Tibial nerve (tissue), 4 donors: ENCODE measurements at regions not wholly inside any gene's neighbourhood (a gene's known extent, or its start where the extent isn't known, plus 50 kb on each side); places are given as distances from the start of the nearest gene placed in this dataset.

Source experiments
- DNase-seq, 2 donors: peaks; one replicate each; pipeline ENCODE4 v3.0.0-alpha.2; 2019; ENCODE audit warnings: low spot score in 2 of 2
- H3K27ac ChIP-seq, 4 donors: fragments of 200-600 bp; sonication (generic) in 3 of 4; one replicate each; pipeline ENCODE4 v1.5.1; 2017 to 2019; ENCODE audit warnings: mild to moderate bottlenecking in 1 of 4
- H3K27me3 ChIP-seq, 2 donors: fragments of 200-600 bp; sonication (generic) in 1 of 2; one replicate each; pipeline versions ENCODE4 v1.5.1 to v1.6.0; 2017 to 2019
- H3K36me3 ChIP-seq, 3 donors: fragments of 200-600 bp; sonication (generic); one replicate each; pipeline ENCODE4 v1.5.1; 2018 to 2019
- H3K4me1 ChIP-seq, 4 donors: fragments of 200-600 bp; sonication (generic) in 3 of 4; one replicate each; pipeline ENCODE4 v1.5.1; 2017 to 2019
- H3K4me3 ChIP-seq, 4 donors: fragments of 200-600 bp; sonication (generic) in 3 of 4; one replicate each; pipeline ENCODE4 v1.5.1; 2017 to 2019; ENCODE audit warnings: mild to moderate bottlenecking in 1 of 4, moderate library complexity in 1 of 4
- H3K9me3 ChIP-seq, 4 donors: fragments of 200-600 bp; sonication (generic) in 3 of 4; one replicate each; pipeline ENCODE4 v1.5.1; 2017 to 2019
- CTCF ChIP-seq, 5 experiments: fragments of 200-600 bp in 3 of 5; fragments of 450-650 bp in 2 of 5; sonication (generic) in 3 of 5; IDR thresholded peaks; one replicate each; pipeline ENCODE4 v1.5.1; 2016 to 2019; ENCODE audit warnings: antibody characterized with exemption in 5 of 5, mild to moderate bottlenecking in 3 of 5, moderate library complexity in 2 of 5
- EP300 ChIP-seq, 2 donors: sonication (generic); formaldehyde crosslinking; IDR thresholded peaks; one replicate each; pipeline ENCODE4 v1.6.1; 2017; ENCODE audit warnings: antibody characterized with exemption in 2 of 2, mild to moderate bottlenecking in 1 of 2
- POLR2A ChIP-seq, 2 donors: fragments of 450-650 bp; IDR thresholded peaks; one replicate each; pipeline ENCODE4 v1.6.1; 2017; ENCODE audit warnings: antibody characterized with exemption in 2 of 2, mild to moderate bottlenecking in 2 of 2, moderate library complexity in 2 of 2
- WGBS, 2 donors: methylation state at CpG; one replicate each; pipeline ENCODE4 v1.1.5; 2018; 5-methylcytosine and 5-hydroxymethylcytosine counted together

- WGBS, 2 donors, result 61 to 63% methylated on average over 3 of the region's 3 CpGs
- no peak for DNase-seq
- TF ChIP-seq CTCF (IDR thresholded peaks at IDR 0.05) (no peak), EP300 (IDR thresholded peaks at IDR 0.05) (no peak), POLR2A (IDR thresholded peaks at IDR 0.05) (no peak)
Measured at GRCh38 chr1:95699149-95699953, 465.3 kb downstream of the RWDD3 start.

GRCh38 chr1:95701450-95702173 lies 467.6 kb downstream of the RWDD3 start:
- DNase-seq, result no peak
- no peaks in the 10 kb centered on the region for H3K27me3 ChIP-seq
- H3K4me3 ChIP-seq, result no peak overlapping the region
- H3K9me3 ChIP-seq, result peaks cover 0 to 54% (median 11%) of the 10 kb centered on the region in 4 donors
- 87 to 100% methylated on average over 4 of the region's 4 CpGs for WGBS, 2 donors
- no peaks in the 10 kb centered on the region for H3K36me3 ChIP-seq
- TF ChIP-seq EP300 (IDR thresholded peaks at IDR 0.05) (no peak), CTCF (IDR thresholded peaks at IDR 0.05) (no peak), POLR2A (IDR thresholded peaks at IDR 0.05) (no peak)
- no peaks in the 10 kb centered on the region for H3K4me1 ChIP-seq
- H3K27ac ChIP-seq, result no peak overlapping the region

More at GRCh38 chr1:95699149-95699953, 465.3 kb downstream of the RWDD3 start:
- Histone ChIP-seq H3K9me3 (peaks cover 0 to 33% (median 7%) of the 10 kb centered on the region in 4 donors), H3K4me3 (no peak overlapping the region), H3K27ac (no peak overlapping the region), H3K27me3 (no peaks in the 10 kb centered on the region), H3K36me3 (no peaks in the 10 kb centered on the region), H3K4me1 (no peaks in the 10 kb centered on the region)

- no peak overlapping the region for H3K27ac ChIP-seq
- TF ChIP-seq EP300 (IDR thresholded peaks at IDR 0.05), result no peak
- no peak for TF ChIP-seq POLR2A (IDR thresholded peaks at IDR 0.05)
- no peak for TF ChIP-seq CTCF (IDR thresholded peaks at IDR 0.05)
- H3K36me3 ChIP-seq, result no peaks in the 10 kb centered on the region
- no peak for DNase-seq
- no peaks in the 10 kb centered on the region for H3K4me1 ChIP-seq
- H3K27me3 ChIP-seq, result no peaks in the 10 kb centered on the region
- no peak overlapping the region for H3K4me3 ChIP-seq
- peaks cover 0 to 61% (median 11%) of the 10 kb centered on the region in 4 donors for H3K9me3 ChIP-seq
Measured at GRCh38 chr1:95703046-95703445, 469.0 kb downstream of the RWDD3 start.

GRCh38 chr1:95716097-95716496 lies 482.1 kb downstream of the RWDD3 start:
- DNase-seq, result no peak
- no peak for TF ChIP-seq EP300 (IDR thresholded peaks at IDR 0.05)
- TF ChIP-seq POLR2A (IDR thresholded peaks at IDR 0.05), result no peak
- no peak for TF ChIP-seq CTCF (IDR thresholded peaks at IDR 0.05)
- Histone ChIP-seq H3K36me3 (no peaks in the 10 kb centered on the region), H3K27me3 (no peaks in the 10 kb centered on the region), H3K27ac (no peak overlapping the region), H3K4me1 (no peaks in the 10 kb centered on the region), H3K4me3 (no peak overlapping the region), H3K9me3 (no peaks in the 10 kb centered on the region)
- WGBS, 2 donors, result 76 to 82% methylated on average over 3 of the region's 3 CpGs

GRCh38 chr1:95716550-95716949 lies 482.5 kb downstream of the RWDD3 start:
- Histone ChIP-seq H3K27ac (no peak overlapping the region), H3K36me3 (no peaks in the 10 kb centered on the region), H3K27me3 (no peaks in the 10 kb centered on the region), H3K4me3 (no peak overlapping the region), H3K9me3 (no peaks in the 10 kb centered on the region), H3K4me1 (no peaks in the 10 kb centered on the region)
- no peak for DNase-seq
- TF ChIP-seq EP300 (IDR thresholded peaks at IDR 0.05) (no peak), CTCF (IDR thresholded peaks at IDR 0.05) (no peak), POLR2A (IDR thresholded peaks at IDR 0.05) (no peak)
- WGBS, 2 donors, result 75 to 86% methylated on average over 5 of the region's 5 CpGs
